WI38 (cell line): ENCODE measurements at regions not wholly inside any gene's neighbourhood (a gene's known extent, or its start where the extent isn't known, plus 50 kb on each side); places are given as distances from the start of the nearest gene placed in this dataset.
"Not testable (repeated sequence)": the region's sequence is repeated elsewhere in the genome, so short reads cannot be mapped to it uniquely, and the experiment has no call there.

Experiments used
- H3K4me3 ChIP-seq: 2 replicates; pipeline ENCODE4 v1.5.1; 2011; ENCODE audit warnings: low read depth, mild to moderate bottlenecking, control low read depth, low read length
- CTCF ChIP-seq: IDR thresholded peaks from 2 replicates; pipeline ENCODE4 v1.5.1; 2012; ENCODE audit warnings: low read depth, mild to moderate bottlenecking, control low read depth, low read length

GRCh38 chr6:8315154-8315553 is 120.2 kb downstream of the SLC35B3 start:
- no peak for TF ChIP-seq CTCF
- no peak overlapping the region for H3K4me3 ChIP-seq

- no peak overlapping the region for H3K4me3 ChIP-seq
- no peak for TF ChIP-seq CTCF
Observed at GRCh38 chr6:8301502-8301901, 133.8 kb downstream of the SLC35B3 start.

- TF ChIP-seq CTCF = no peak
- no peak overlapping the region for H3K4me3 ChIP-seq
Observed at GRCh38 chr6:8299034-8299433, 136.3 kb downstream of the SLC35B3 start.

GRCh38 chr6:8282946-8283345 is 152.4 kb downstream of the SLC35B3 start:
- not testable (repeated sequence) for H3K4me3 ChIP-seq

- no peak for TF ChIP-seq CTCF
- no peak overlapping the region for H3K4me3 ChIP-seq
Observed at GRCh38 chr6:8282380-8282779, 153.0 kb downstream of the SLC35B3 start.

- no peak overlapping the region for H3K4me3 ChIP-seq
Observed at GRCh38 chr6:8279041-8279805, 156.1 kb downstream of the SLC35B3 start.

GRCh38 chr6:8278562-8278961 is 156.8 kb downstream of the SLC35B3 start:
- H3K4me3 ChIP-seq = no peak overlapping the region
- TF ChIP-seq CTCF = no peak

More at GRCh38 chr6:8279041-8279805, 156.1 kb downstream of the SLC35B3 start:
- no peak for TF ChIP-seq CTCF

GRCh38 chr6:8277769-8278168 is 157.6 kb downstream of the SLC35B3 start:
- no peak overlapping the region for H3K4me3 ChIP-seq
- TF ChIP-seq CTCF = no peak
